ENCODE measurements at regions not wholly inside any gene's neighbourhood (a gene's known extent, or its start where the extent isn't known, plus 50 kb on each side); places are given as distances from the start of the nearest gene placed in this dataset.

- no peak for DNase-seq
These were observed 55.4 kb upstream of the GREM2 start for GRCh38 chr1:240667351-240667750.

GRCh38 chr1:240666568-240667198, 54.7 kb upstream of the GREM2 start:
- no peak for DNase-seq

GRCh38 chr1:240663169-240663879, 51.4 kb upstream of the GREM2 start:
- DNase-seq: no peak

All from NCI-H1930 (cell line).